ENCODE measurements at regions not wholly inside any gene's neighbourhood (a gene's known extent, or its start where the extent isn't known, plus 50 kb on each side); places are given as distances from the start of the nearest gene placed in this dataset.

GRCh38 chr2:13628122-13628521 is 911.4 kb downstream of the TRIB2 start:
- TF ChIP-seq CTCF (IDR thresholded peaks at IDR 0.05; ENCODE audit: low read depth, low read length, poor library complexity, severe bottlenecking) (no peak), EZH2phosphoT487 (IDR thresholded peaks at IDR 0.05; ENCODE audit: borderline replicate concordance, low read length) (no peak)

Measured in DOHH2 (cell line).